NCI-H2227 (cell line): ENCODE measurements at regions not wholly inside any gene's neighbourhood (a gene's known extent, or its start where the extent isn't known, plus 50 kb on each side); places are given as distances from the start of the nearest gene placed in this dataset.

ENCODE experiments used
- DNase-seq: peaks from one replicate; lab custom pipeline; 2025; ENCODE audit not compliant: unreplicated experiment; lab: John Stamatoyannopoulos, UW

DNA sequence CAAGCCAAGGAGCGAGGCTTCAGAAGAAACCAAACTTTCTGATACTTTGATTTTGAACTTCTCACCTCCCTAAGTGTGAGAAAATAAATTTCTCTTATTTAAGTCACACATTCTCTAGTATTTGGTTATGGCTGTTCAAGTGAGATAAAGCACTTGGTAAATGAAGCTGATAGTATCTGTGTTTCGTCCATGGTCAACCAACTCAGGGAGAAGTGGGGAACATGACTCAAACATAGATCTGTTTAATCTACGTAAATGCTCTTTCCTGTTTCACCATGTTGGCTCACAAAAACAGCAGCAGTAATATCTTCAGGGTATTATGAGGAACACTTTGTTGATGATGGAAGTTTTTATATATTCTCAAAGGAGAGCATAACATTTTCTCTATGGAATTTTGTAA lies 2167.2 kb upstream of the C9orf72 start:
- no peak for DNase-seq

DNA sequence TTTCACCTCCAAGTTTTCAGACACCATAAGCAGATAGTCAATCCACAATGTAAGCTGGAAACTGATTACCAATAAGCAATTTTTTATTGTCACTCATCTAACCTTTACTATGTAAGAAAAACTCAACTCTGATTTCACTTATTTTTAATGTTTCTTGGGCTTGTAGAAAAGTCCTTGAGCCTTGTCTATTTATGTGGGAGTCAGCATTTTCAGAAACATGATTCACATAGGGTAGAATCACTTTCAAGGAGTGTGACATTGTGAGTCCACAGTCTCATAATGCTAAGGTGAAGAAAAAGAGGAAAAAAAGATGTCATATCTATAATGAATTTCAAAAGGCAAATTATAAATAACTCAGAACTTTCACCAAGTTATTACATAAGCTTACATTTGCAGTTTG lies 2167.9 kb upstream of the C9orf72 start:
- DNase-seq, result no peak

DNA sequence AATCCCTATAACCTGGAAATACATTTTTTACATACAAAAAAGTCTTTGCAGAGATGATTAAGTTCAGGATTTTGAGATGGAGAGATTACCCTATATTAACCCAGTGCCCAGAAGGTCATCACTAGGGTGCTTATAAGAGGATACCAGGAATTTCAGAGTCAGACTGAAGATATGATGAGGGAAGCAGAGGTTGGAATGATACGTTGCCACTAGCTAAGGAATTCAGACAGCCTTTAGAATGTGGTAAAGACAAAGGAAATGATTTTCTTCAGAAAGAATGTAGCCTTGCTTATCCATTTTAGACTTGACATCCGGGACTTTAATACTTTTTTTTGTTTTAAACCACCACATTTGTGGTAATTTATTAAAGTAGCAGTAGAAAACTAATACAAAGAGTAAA lies 2176.8 kb upstream of the C9orf72 start:
- DNase-seq, result no peak

DNA sequence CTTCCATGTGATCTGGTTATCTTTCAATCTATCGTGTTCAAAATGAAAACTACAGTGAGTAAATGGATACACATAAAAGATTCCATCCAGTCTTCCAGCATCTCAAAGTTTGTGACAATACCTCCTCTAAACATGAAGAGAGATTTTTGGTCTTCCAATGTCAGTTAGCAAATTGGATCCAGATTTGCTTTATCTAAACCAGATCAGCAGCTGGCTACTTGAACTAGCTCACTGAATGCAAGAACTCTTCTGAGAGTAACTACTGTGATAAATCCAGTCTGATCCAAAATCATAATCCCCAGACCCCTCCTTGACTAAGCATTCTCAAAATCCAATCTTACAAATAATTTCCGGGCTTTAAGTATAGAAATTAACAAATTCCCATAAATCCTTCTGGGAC lies 2177.9 kb upstream of the C9orf72 start:
- DNase-seq, result no peak

DNA sequence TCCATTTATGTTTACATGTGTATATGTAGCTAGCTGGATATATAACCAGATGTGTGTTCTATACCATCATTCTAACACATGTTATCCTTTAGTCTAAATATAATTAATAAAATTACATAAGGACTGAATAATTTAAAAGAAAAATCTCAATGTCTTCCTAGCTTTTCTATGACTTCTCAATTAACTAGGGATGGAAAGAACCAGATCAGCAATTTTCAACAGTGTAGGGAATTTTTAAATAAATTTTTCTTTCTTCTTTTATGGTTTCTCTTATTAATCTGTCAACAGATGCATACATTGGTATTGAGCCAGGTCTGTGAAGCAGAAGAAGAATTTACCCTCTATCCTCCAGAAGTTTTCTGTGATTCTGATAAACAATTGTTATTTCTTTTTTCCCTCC lies 2180.4 kb upstream of the C9orf72 start:
- DNase-seq, result no peak

DNA sequence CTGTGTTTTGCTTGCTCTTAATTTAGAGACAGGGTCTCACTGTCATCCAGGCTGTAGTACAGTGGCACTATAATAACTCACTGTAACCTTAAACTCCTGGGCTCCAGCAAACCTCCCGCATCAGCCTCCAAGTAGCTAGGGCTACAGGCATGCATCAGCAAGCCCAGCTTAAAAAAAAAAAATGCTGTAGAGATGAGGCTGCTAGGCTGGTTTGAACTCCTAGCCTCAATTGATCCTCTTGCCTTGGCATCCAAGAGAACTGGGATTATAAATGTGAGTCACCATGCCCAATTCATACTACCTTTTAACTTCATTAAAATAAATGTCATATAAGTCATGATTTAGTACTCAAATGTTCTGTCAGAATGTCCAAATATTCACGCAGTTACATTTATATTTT lies 2195.7 kb upstream of the C9orf72 start:
- DNase-seq, result no peak

DNA sequence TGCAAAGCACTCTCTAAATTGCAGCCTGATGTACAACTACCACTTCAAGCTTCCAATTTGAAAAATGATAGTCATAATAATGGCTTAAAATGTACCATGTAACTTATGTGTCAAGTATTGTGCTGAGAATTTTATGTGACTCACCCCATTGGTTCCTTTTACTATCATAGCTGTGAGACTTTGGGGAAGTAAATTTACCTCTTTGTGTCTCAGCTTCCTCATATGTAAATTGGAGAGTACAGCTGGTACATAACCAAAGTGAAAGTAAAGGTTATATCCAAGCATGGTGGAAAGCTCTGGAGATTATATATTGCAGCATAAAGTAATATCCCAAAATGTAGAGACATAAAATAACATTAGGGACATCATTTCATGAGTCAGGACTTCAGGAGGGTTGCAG lies 2200.4 kb upstream of the C9orf72 start:
- DNase-seq, result no peak

DNA sequence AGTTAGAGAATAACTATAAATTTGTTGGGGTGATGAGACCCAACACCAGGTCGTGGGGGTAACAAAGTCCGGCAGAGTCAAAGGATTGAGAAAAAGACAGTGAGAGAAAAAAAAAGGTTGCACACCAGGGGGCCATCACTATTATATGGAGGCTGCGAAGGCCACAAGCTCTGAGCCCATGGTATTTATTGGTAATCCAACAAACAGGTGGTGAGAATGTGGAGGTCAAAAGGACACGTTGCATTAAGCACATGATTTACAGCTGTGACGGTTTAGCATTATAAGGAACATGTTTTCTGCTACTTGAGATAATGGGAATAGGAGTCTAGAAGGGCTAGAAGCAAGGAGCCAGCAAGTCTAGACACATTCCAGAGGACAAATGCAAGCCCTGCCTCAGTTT lies 2202.2 kb upstream of the C9orf72 start:
- DNase-seq, result no peak

DNA sequence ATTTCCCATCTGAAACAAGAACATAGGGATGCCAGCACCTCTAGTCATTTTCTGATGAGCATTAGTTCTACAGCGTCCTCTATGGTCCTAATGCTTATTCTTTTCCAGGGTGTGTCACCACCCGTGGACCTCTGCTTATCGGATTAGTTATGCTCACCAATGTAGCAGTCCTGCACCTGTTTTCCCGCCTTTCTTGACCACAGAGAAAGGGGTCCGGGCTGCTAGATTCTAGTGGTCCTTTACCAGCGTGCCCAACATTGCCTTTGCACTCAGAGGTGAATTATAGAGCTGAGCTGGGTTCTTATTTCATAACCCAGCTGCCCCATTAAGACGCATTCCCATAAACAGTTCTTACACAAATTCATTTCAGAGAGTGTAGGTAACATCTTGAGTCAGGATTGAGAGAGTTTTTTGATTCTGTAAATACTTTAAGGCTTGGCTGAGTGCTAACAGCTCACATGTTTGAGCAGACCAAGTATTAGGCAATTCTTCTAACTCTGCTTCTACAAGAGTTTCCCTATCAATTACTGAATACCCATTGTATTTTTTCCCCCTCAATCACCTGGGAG lies 2205.1 kb upstream of the C9orf72 start:
- no peak for DNase-seq

DNA sequence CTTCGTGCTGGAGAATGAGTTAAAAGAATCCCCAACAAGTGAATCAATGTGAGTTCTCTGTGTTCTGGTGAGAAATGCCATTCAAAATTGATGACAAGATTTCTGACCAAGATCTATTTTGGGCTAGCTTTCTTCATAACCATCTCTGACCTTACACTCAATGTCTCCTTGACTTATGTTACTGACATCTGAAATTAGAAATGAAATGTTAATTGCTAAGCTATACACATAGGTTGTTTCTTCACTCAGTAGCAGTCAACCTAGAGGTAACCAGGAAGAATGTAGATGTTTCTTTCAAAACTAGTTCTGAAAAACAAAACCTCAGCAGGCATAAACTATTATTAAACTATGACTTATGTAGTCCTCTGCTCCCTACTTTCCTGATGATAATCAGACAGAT lies 2220.7 kb upstream of the C9orf72 start:
- DNase-seq, result no peak

DNA sequence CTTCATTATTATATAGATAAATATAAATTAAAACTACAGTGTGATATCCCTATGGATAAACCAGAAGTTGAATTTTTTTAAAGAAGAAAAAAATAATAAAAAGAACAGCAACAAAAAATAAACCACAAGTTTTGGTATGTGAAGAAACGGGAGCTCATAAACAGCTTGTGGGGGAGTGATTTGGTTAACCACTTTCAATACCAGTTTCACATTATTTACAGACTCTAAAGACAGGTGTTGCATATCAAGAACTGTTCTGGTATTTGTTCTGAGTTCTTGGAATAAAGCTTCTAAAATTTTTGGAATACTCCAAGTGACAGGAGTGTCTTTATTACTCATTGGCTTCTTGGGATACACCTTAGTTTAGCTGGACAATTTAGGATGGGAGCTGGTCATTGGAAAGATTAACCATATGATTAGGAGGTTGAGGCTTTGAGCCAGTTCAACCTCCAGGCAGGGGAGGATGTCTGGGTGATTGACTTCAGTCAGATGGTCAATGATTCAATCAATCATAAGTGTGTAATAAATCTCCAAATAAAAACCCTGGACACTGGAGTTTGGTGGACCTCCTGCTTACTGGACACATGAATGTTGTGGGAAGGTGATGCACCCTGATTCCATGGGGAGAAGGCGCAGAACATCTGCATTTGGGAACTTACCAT lies 2223.1 kb upstream of the C9orf72 start:
- no peak for DNase-seq

DNA sequence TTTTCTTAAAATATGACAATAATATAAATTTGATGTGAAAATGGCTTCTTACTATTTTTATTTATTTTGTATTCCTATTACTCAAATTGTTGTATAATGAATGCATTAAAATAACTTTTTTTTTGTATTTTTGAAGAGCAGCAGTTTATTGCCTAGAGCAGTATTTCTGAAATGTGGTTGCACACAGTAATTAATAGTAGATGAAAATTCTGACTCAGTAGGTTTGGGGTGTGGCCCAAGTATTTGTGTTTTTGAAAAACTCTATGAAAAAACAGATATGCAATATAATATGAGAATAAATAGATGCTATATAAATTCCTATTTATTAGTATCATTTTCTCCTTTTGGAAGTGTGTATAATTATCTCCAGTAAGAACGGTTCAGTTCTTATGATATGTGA lies 2225.3 kb upstream of the C9orf72 start:
- no peak for DNase-seq

DNA sequence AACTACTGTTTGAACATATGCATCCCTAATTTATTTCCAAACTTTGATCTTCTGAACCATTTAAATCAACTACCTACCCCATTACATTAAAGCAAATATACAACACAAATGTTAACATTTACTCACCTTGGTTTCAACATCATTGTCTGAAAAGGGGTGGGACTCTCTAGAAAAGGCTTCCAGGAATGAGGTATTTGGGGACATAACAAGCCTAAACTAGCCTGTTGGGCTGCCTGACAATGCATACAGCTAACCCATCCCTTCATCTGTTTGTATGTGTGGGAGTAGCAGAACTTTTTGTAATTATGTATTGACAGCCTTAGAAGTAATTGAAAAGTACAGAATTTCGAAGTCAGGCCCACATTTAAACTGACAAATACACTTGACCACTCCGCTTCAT lies 2225.9 kb upstream of the C9orf72 start:
- DNase-seq, result no peak

DNA sequence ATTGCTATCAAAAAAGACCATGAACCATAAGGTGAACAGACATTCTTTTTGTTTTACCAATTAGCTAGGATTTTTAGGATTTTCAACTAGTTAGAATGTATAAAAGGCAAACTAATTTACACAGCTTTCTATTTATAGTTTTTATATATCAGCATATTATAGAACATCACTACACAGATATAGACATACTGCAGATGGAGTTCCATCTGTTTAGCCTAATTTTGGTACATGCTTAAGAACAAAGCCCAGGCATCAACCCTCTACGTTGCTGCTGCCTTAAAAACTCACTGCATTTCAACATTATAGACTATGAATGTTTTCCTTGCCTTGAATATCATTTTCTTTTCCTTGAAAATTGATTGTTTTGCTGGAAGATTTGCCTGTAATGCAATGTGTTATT lies 2227.5 kb upstream of the C9orf72 start:
- no peak for DNase-seq

DNA sequence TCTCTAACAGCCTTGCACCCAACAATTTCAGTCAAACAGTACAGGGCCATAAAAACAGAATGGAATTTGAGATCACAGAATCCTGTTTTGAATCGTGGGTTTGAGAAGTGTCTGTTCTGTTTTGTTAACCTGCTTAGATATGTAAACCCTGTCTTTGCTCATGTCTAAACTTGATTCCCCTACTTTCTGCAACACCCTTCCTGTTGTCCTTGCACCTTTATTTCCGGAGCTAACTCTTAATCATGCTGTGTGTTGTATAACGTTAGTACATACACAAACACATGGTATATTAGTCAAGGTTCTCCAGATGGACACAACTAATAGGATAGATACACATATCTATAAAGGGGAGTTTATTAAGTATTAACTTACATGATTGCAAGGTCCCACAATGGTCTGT lies 2229.2 kb upstream of the C9orf72 start:
- no peak for DNase-seq

DNA sequence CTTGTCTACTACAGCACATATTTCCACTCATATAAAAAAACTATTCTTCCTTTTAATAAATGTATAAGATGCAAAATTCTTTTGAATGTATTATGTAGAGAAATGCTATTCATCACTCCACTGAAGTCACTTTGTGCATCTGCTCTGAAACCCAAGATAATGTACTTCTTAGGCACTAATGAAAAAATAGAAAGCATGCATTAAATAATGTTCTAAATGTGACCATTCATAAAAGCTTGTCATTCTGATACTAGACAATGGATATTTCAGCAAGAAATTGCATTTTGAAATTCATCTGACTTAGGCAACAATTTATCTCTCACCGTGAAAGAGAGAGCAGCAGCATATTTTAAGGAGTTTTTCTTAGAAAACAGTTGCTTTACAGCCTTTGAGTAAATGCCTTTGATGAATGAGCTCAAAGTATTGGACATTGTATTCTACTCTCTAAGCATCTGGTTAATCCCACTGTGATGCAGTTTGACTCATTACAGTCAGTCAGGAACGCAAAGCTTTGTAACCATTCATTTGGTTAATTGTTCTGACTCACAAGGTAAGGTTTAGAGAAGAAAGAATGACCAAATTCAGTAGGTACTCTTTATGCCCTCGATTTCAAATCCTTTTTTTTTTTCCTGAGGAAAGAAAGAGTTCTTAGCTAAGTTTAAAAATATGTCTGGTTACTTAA lies 2233.8 kb upstream of the C9orf72 start:
- DNase-seq, result no peak

DNA sequence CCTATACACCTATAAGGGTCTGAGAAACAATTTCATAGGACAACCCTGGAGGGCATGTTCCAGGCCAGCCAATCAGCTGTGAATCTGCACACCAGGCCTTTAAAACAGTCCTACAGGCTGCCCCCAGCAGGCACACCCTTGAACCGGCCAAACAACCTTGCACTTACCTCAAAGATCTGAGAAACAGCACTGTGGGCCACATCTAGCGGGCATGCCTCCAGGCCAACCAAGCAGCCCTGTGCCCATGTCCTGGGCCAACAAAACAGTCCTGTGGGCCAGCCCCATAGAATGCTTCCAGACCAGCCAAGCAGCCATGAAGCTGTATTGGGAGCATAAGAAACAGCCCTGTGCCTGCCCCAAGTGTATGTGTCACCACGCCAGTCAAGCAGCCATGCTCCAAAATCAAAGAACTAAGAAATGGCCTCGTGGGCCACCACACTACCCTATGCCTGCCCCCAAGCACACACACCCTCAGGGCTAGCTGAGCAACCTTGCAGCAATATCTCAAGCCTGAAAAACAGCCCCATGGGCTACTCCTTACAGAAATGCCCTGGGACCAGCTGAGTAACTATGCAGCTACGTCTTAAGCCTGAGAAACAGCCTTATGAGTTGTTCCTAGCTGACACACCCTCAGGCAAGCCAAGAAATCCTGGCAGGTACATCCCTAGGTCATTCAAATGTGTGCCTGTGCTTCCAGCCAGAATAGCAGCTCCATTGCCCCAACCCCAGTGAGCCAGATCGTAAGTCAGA lies 2243.8 kb upstream of the C9orf72 start:
- DNase-seq, result no peak

DNA sequence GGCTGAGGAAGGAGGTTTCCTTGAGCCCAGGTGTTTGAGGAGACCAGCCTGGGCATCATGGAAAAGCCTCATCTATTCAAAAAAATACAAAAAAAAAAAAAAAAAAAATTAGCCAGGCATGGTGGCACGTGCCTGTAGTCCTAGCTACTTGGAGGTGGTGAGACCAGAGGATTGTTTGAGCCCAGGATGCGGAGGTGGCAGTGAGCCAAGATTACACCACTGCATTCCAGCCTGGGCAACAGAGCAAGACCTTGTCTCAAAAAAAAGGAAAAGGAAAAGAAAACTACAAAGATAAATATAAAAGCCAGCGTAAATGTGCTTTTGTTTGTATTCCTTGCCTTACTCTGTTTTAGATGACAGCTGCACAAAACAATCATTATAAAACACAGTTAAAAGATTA lies 2249.2 kb upstream of the C9orf72 start:
- no peak for DNase-seq

DNA sequence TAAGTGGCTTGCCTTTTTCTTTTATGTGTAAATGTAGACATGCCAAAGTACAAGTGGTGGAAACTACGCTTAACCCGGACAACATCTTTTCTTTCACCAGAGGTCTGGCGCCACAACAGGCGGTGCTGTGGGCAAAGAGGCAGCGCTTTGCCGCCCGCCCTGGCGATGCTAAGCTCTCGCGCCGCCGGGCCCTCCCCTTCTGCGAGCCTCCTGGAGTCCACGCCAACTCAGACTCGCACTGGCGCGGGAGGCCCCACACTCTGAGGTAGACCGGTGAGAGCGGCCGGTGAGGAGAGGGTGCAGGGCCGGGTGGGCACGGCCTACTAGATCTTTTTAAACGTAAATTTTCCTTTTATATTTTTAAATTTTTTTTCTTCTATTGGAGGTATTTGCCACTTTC lies 2253.1 kb upstream of the C9orf72 start:
- no peak for DNase-seq

DNA sequence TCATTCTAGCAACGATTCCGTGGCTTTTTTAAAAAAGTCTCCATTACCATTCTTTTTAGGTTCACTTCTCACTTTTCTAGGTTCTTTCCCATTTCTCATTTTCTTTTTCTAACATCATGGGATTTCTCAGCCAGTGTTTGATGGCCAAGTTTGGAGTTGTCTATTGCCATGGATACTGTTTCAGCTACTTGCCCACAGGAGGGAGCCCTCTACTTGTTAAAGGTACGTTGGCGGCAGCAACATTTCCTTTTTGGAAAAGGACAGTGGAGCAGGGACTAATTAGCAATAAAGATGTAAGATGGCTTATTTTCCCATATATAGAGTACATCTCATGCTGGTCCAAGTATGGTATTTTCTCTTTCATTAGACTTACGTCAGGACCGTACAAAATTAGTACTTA lies 2257.5 kb upstream of the C9orf72 start:
- DNase-seq, result peak; percentile 52

DNA sequence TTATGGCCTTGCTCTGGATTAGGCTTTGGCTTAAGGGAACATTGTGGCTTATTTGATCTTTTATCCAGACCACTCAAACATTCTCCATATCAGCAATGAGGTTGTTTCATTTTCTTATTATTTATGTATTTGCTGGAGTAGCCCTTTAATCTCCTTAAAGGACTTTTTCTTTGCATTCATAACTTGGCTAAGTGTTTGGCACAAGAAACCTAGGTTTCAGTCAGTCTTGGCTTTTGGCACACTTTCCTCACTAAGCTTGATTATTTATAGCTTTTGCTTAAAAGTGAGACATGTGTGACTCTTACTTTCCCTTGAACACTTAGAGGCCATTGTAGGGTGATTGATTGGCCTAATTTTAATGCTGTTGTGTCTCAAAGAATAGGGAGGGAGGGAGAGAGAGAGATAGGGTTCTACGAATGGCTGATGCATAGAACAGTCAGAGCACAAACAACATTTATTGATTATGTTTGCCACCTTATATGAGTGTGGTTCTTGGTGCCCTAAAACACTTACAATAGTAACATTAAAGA lies 2265.3 kb upstream of the C9orf72 start:
- no peak for DNase-seq

DNA sequence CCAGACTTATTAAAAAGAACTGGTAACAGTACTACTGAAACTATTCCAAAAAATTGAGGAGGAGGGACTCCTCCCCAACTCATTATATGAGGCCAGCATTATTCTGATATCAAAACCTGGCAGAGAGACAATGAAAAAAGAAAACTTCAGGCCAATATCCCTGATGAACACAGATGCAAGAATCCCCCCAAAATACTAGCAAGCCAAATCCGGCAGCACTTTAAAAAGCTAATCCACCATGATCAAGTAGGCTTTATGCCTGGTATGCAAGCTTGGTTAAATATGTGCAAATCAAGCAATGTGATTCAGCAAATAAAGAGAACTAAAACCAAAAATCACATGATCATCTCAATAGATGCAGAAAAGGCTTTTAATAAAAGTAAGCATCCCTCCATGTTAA lies 2271.0 kb upstream of the C9orf72 start:
- DNase-seq, result no peak
